GM18858 (cell line): ENCODE measurements at regions not wholly inside any gene's neighbourhood (a gene's known extent, or its start where the extent isn't known, plus 50 kb on each side); places are given as distances from the start of the nearest gene placed in this dataset.
A peak's percentile ranks its signal among the peaks of the same experiment; 100 is the strongest.

ENCODE experiments used
- ATAC-seq: cut with Tn5 transposase; IDR thresholded peaks from one replicate; pipeline ENCODE4 v1.9.1; 2021; ENCODE audit not compliant: unreplicated experiment

GRCh38 chr7:97466071-97466470, 265.8 kb upstream of the TAC1 start:
- ATAC-seq, result no peak

DNA sequence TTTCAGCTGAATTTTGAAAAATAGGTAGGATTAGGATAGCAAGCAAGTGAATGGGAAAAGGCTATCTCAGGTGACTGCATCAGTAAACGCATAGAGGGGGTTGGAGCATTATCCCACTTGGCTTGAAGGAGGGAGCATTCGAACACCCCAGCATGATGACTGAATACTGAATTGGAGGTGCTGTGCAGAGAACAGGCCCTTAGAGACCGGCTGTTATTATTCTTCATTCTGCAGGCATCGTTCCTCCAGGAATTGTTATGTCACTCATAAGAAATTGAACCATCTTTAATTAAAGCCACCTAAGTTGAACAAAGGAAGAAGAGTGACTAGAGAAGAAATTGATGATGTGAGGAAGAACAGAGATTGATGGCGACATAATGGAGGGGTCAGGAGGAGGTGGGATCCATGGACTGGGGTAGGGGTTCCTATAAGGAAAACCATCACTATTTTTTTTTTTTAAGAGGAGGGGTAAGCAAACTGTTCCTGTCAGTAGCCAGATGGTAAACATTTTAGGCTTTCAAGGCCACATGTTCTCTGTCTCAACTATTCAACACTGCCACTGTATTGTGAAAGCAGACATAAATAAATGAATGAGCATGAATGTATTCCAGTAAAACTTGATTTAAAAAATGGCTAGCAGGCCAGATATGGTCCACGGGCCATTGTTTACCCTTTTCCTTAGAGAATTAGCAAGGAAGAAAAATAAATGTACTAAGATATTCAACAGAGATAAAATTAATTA, 264.7 kb upstream of the TAC1 start:
- ATAC-seq, result no peak

DNA sequence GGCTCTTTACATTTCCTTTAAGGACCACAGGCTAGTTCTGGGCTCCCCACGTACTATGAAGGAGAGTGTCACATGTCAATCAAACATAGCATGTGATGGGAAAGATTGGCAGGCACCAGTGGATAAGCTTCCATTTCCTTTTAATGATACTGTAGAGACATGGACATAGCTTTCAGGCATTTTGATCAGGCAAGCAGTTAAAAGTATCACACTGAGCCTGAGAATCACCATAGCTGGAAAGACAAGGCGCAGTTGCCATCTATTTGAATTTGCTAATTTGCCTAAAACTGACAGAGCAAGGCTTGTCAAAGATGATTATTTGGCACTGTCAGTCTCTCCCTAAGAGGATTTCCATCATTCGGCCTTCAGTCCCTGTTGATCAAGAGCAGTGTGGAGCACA, 263.4 kb upstream of the TAC1 start:
- no peak for ATAC-seq

- no peak for ATAC-seq
These were observed 261.2 kb upstream of the TAC1 start for GRCh38 chr7:97470726-97471125.

- no peak for ATAC-seq
These were observed 260.4 kb upstream of the TAC1 start for GRCh38 chr7:97471491-97471890.

GRCh38 chr7:97479740-97480290, 252.1 kb upstream of the TAC1 start:
- no peak for ATAC-seq

DNA sequence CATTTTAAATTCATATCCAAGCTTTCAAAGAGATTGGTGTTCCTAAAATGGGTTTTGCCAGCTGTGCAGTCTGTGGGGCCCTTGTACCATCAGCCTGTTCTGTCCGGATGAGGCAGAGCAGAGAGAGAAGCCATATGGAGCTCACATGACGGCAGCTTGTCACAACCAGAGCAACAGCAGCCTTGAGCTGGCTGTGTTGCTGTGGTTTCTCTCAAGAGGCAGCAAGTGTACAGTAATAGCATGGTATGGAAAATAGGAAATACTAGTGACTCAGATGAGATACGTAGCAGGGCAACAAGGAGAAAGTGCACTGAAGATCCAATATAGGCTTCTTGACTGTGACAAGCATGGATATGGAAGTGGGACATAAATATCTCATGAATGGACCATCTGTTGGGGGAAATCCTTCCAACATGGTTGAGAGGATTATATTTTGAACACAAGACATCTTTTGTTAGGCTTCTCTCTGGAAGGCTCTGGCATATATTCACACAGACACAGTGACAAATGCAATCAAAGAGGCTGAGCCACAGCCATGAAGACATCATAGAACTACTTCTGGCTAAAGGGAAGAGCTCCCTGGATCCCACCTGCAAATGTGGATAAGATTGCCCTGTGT, 251.0 kb upstream of the TAC1 start:
- no peak for ATAC-seq

GRCh38 chr7:97495487-97495886, 236.4 kb upstream of the TAC1 start:
- ATAC-seq, result no peak

DNA sequence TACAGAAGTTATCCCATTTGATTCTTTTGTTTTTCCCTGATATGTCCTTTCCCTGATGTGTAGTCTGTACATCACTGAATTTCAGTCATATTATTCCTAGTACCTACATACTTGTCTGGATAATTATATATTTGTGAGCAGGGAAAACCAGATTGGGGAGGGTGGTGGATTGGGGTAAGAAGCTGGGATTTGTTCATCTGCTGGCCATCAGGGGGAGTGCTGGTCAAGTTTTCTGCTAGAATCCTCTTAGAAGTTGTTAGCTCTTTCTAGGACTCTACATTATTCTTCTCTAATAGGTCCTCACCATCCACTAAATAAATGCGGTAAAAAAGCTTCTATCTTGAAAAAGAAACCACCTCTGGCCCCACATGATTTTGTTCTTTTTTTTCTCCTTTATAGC, 232.7 kb upstream of the TAC1 start:
- peak; percentile 66 for ATAC-seq

GRCh38 chr7:97503367-97504094, 228.4 kb upstream of the TAC1 start:
- no peak for ATAC-seq

DNA sequence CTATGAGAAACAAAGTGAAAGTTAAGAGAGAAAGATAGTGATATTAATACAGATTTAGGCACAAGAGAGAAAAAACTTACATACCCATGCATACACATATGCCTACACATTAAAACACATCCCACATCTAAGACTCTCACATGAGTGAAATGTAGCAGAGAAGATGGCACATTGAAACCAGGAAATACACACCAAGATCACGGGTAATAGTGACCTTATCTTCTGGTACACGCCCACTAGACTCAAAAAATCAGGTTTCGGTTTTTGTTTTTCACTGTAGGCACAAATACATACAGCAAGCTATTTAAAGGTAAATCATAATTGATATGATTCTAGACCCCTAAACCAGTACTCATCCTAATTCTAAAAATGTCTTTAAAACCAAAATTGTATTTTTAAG, 225.2 kb upstream of the TAC1 start:
- ATAC-seq, result peak; percentile 51

GRCh38 chr7:97512441-97513207, 219.3 kb upstream of the TAC1 start:
- ATAC-seq, result peak; percentile 33

DNA sequence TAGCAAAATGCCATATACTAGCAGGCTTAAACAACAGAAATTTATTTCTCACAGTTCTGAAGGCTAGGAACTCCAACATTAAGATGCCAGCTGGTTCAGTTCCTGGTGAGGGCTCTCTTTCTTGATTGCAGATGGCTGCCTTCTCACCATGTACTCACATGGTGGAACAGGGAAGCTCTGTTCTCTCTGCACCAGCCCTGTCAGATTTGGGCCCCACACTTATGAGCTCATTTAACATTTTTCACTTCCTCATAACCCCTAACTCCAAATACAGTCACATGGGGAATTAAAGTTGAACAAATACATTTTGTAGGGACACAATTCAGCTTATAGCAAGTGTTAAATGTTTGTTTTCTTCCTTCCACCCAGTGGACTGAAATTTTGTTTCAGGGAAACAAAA, 218.6 kb upstream of the TAC1 start:
- ATAC-seq, result peak; percentile 76

GRCh38 chr7:97541188-97541587, 190.7 kb upstream of the TAC1 start:
- ATAC-seq, result no peak

- no peak for ATAC-seq
These were observed 175.9 kb upstream of the TAC1 start for GRCh38 chr7:97555857-97556421.

DNA sequence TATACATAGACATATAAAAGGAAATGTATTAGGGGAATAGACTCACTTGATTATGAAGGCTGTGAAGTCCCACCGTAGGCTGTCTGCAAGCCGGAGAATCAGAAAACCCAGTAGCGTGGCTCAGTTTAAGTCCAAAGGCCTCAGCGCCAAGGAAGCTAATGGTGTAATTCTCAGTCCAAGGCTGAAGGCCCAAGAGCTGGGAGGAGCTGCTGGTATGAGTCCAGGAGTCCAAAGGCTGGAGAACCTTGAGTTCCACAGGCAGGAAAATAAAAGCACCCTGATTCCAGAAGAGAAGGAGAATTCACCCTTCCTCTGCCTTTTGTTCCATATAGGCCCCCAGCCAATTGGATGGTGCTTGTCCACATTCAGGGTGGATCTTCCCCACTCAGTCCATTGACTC, 166.2 kb upstream of the TAC1 start:
- ATAC-seq, result no peak

DNA sequence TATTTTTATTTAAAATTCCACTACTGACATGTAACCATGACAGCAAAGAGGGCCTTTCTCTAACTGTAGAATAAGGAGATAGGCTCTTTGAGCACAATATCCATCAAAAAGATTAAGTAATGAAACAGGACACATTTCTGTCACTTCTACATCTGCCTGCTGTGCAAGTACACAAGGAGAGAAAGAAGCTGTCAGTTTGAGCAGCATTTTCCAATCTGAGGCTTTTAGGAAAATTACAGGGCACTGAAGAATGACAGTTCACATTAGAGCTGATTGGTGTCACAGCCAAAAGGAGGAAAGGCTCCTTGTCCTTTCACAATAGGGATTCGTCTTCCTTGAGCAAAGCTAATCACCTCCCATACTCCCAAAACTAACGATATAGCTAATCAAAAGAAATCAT, 158.8 kb upstream of the TAC1 start:
- ATAC-seq, result no peak

DNA sequence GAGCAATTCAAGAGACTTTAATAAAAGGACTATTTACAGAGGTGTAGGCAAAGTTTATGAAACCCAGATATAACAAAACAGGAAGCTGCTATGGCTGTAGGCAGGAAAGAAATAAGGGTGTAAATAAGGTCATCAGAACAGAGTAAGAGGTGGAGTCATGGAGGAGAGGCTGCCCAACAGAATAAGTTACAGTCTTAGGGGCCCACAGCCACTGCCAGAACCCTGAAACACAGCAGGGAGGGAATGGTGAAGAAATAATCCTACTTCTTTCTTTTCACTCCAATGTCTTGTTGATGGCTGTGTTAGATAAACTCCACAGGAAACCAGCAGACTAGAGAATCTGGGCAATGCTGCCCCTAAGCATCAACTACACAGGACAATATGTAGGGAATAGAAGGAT, 155.8 kb upstream of the TAC1 start:
- ATAC-seq, result no peak

GRCh38 chr7:97578225-97578624, 153.7 kb upstream of the TAC1 start:
- ATAC-seq, result no peak

DNA sequence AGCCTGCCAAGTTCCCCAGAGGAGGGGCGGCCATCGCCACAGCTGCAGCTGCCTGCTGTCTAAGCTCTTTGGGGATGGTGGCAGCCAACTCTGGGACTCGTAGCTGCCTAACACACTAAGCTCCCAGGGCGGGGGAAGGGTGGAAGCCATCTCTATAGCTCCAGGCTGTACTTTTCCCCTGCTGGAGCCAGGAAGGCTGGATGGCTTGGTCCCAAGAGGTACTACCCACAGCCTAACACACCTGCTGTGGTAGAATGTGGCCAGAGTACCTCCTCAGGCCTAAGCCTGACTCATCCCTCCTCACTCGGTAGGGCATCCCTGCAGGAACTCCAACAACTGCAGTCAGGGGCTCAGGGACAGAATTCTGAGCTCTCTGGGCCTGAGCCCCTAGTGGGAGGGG, 151.7 kb upstream of the TAC1 start:
- no peak for ATAC-seq

DNA sequence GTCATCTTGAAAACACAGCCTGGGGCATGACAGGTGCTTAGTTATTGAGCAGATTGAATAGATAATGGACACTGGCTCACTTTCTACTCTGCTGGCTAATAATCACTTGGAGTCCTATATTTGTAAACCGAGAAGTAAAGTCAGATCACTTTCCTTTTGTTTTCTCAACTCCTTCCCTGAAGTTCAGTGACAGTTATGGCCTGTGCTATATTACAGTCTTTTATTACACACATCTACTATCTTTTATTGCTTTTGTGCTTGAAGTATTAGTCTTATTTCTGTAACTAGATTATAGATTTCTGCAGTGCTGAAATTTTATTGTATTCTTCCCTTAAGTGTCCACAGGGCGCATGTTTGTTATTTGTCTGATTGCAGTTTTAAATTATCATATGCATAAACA, 136.4 kb upstream of the TAC1 start:
- no peak for ATAC-seq
